CD4-positive, alpha-beta T cell treated with Interleukin-10 for 1 hour (primary cell): ENCODE measurements at regions not wholly inside any gene's neighbourhood (a gene's known extent, or its start where the extent isn't known, plus 50 kb on each side); places are given as distances from the start of the nearest gene placed in this dataset.

Experiments used
- DNase-seq: peaks from one replicate; pipeline ENCODE4 v3.0.0-alpha.2; 2020

GRCh38 chr4:54359919-54360650 lies 131.0 kb downstream of the PDGFRA start:
- no peak for DNase-seq

- DNase-seq = no peak
Observed at GRCh38 chr4:54363037-54363436, 133.9 kb downstream of the PDGFRA start.

GRCh38 chr4:54365691-54366090 lies 136.6 kb downstream of the PDGFRA start:
- DNase-seq = no peak

- DNase-seq = no peak
Observed at GRCh38 chr4:54367059-54367458, 138.0 kb downstream of the PDGFRA start.

GRCh38 chr4:54368281-54369265 lies 139.5 kb downstream of the PDGFRA start:
- DNase-seq = no peak

- no peak for DNase-seq
Observed at GRCh38 chr4:54371173-54371572, 142.1 kb downstream of the PDGFRA start.

- no peak for DNase-seq
Observed at GRCh38 chr4:54372951-54373350, 143.9 kb downstream of the PDGFRA start.

GRCh38 chr4:54373718-54374210 lies 144.7 kb downstream of the PDGFRA start:
- DNase-seq = no peak

- DNase-seq = no peak
Observed at GRCh38 chr4:54378461-54378860, 149.4 kb downstream of the PDGFRA start.

- no peak for DNase-seq
Observed at GRCh38 chr4:54384152-54384551, 155.1 kb downstream of the PDGFRA start.

GRCh38 chr4:54384563-54384962 lies 155.5 kb downstream of the PDGFRA start:
- DNase-seq = no peak

- no peak for DNase-seq
Observed at GRCh38 chr4:54386042-54386669, 157.1 kb downstream of the PDGFRA start.

GRCh38 chr4:54386693-54387092 lies 157.6 kb downstream of the PDGFRA start:
- DNase-seq = no peak

- no peak for DNase-seq
Observed at GRCh38 chr4:54390670-54391069, 161.6 kb downstream of the PDGFRA start.

GRCh38 chr4:54391104-54391503 lies 162.0 kb downstream of the PDGFRA start:
- no peak for DNase-seq

GRCh38 chr4:54392479-54392878 lies 163.4 kb downstream of the PDGFRA start:
- DNase-seq = no peak

- no peak for DNase-seq
Observed at GRCh38 chr4:54393243-54393642, 164.2 kb downstream of the PDGFRA start.

- DNase-seq = no peak
Observed at GRCh38 chr4:54395013-54395527, 166.0 kb downstream of the PDGFRA start.

GRCh38 chr4:54400188-54400587 lies 171.1 kb downstream of the PDGFRA start:
- no peak for DNase-seq

GRCh38 chr4:54400802-54401201 lies 171.7 kb downstream of the PDGFRA start:
- DNase-seq = no peak

- DNase-seq = no peak
Observed at GRCh38 chr4:54402880-54403480, 173.9 kb downstream of the PDGFRA start.

- DNase-seq = no peak
Observed at GRCh38 chr4:54403700-54404453, 174.8 kb downstream of the PDGFRA start.
